NAMALWA (cell line): ENCODE measurements at regions not wholly inside any gene's neighbourhood (a gene's known extent, or its start where the extent isn't known, plus 50 kb on each side); places are given as distances from the start of the nearest gene placed in this dataset.

Experiments used
- DNase-seq: peaks from one replicate; pipeline ENCODE4 v3.0.0-alpha.2; 2015; ENCODE audit warnings: low spot score

DNA sequence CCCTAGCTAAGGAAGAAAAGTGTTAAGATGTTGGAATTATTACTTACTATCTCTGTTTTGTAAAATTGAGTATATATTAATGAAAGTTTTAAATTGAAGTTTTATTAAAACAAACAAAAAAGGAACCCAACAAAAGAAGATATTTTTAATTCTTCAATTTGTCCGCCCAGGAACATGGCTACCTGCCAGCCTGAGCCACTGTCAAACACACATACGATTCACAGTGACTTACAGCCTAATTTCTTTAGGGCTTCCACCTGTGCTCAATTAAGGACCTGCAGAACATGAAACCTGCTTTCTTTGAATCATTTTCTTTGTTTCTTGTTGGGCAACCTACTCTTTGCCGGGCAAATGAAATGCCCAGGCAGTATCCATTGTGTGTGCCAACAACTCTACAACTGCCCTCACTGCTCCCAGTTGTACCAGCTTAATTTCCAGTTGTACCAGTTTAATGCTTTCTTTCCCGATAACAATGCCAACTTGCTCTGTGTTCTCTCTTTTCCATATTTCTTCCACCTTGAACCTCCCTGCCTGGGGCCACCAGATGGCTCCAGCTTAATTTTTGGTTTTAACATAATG is 181.7 kb downstream of the GBA3 start:
- no peak for DNase-seq

DNA sequence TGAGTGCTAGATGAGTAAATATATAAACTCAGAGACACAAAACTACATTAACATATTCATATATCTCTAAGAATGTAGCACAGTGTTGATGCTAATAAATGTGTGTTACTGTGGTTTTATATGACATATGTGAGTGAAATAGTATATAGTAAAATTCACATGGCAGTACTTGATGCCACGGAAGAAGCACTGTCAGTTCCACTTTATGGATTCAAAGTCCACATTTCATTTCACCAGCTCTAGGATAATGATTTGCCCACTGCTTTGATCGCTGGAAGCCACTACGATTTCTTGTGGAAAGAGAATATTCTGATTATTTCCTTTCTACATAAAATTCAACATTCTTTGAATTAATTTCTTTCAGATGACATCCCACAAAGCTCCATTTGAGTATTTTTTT is 181.2 kb downstream of the GBA3 start:
- no peak for DNase-seq

DNA sequence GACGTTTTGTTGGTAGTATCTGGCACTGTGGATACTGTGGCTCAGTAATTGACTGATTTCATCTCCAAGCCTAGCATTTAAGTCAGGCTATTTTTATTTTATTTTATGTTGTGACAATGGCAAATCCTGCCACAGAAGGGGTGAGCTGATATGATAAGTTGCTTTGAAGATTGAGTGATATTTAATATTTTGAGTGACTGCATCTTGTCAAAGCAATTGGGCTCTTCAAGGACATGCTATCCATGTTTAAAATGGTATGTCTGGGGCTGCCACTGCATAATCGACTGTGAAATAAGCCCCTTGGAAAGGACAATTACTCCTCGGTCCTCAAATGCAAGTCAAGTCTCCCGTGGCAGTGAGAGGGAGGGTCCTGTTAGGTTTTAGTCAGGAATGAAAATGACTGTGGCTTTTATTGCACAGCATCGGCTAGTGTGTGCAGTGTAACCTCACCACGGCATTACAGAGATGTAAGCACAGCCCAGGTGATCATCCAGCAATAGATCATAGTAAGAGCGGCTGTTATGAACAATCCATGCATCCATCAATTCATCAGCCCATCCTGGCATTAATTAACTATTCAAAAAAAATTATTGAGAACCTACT is 178.2 kb downstream of the GBA3 start:
- no peak for DNase-seq

DNA sequence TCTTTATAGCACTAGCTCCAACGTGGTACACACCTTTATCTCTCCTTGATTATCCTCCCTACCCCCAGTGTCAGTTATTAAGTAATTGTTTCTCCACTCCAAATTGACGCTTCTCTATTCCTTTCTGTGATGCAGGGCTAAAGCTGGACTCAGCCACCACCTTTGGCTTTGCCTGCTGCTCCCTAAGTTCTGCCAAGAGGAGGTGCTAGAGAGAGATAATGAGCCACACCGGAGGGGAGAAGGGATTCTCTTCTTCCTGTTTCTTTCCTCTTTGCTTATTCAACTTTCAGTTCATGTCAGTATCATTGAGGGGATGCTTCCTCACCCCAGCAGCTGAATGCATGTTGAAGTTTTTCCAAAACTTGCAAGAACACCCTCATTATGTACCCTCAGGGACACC is 176.5 kb downstream of the GBA3 start:
- peak; percentile 7 for DNase-seq
